HEK293 (cell line): ENCODE measurements at regions not wholly inside any gene's neighbourhood (a gene's known extent, or its start where the extent isn't known, plus 50 kb on each side); places are given as distances from the start of the nearest gene placed in this dataset.

Experiments
- CTCF ChIA-PET: fragments of 350-600 bp; formaldehyde crosslinking; extraction: SDS; loops from one replicate; lab custom pipeline; 2021; ENCODE audit warnings: antibody characterized with exemption; lab: Yijun Ruan, JAX
- POLR2A ChIA-PET: fragments of 300-600 bp; formaldehyde crosslinking; extraction: SDS; loops from one replicate; lab custom pipeline; 2020; ENCODE audit warnings: antibody characterized with exemption, inconsistent platforms; lab: Yijun Ruan, JAX
- H3K27ac ChIP-seq: fragments of 200-500 bp; sonication (Bioruptor generic); 2 replicates; pipeline ENCODE4 v1.5.1; 2014; ENCODE audit warnings: low read depth, low read length, control low read depth, inconsistent platforms; ENCODE audit errors: extremely low read depth
- H3K36me3 ChIP-seq, 2 experiments: fragments of 200-500 bp in 1 of 2; sonication (Bioruptor generic) in 1 of 2; 1 replicate in 1 of 2; 2 replicates in 1 of 2; pipeline ENCODE4 v1.5.1; 2014 to 2017; ENCODE audit warnings: inconsistent platforms in 2 of 2, low read length in 2 of 2; ENCODE audit not compliant: control insufficient read depth in 2 of 2, insufficient read depth in 1 of 2
- H3K4me1 ChIP-seq: fragments of 200-500 bp; sonication (Bioruptor generic); 2 replicates; pipeline ENCODE4 v1.5.1; 2014; ENCODE audit warnings: mild to moderate bottlenecking, low read length, inconsistent platforms; ENCODE audit not compliant: control insufficient read depth, insufficient read depth
- H3K4me3 ChIP-seq: 2 replicates; pipeline ENCODE4 v1.5.1; 2011; ENCODE audit warnings: low read depth, mild to moderate bottlenecking, control low read depth, low read length, moderate library complexity
- H3K9me3 ChIP-seq: fragments of 200-500 bp; sonication (Bioruptor generic); 2 replicates; pipeline ENCODE4 v1.5.1; 2014; ENCODE audit warnings: low read depth, low read length, inconsistent platforms; ENCODE audit not compliant: control insufficient read depth, insufficient read depth
- BCL11B ChIP-seq: fragments of 450-650 bp; formaldehyde crosslinking; IDR thresholded peaks from 2 replicates; pipeline ENCODE4 v1.5.1; 2016; ENCODE audit warnings: low read depth, missing biosample characterization, missing genetic modification characterization
- EGR2 ChIP-seq: fragments of 450-650 bp; formaldehyde crosslinking; IDR thresholded peaks from 2 replicates; pipeline ENCODE4 v1.5.1; 2016; ENCODE audit warnings: low read depth, missing biosample characterization, missing genetic modification characterization
- ELK4 ChIP-seq: IDR thresholded peaks from 2 replicates; pipeline ENCODE4 v1.6.1; 2011; ENCODE audit warnings: mild to moderate bottlenecking, low read depth, low read length, borderline replicate concordance
- HIC1 ChIP-seq: fragments of 450-650 bp; formaldehyde crosslinking; IDR thresholded peaks from 2 replicates; pipeline ENCODE4 v1.5.1; 2016; ENCODE audit warnings: missing biosample characterization, missing genetic modification characterization
- KLF1 ChIP-seq: fragments of 450-650 bp; formaldehyde crosslinking; IDR thresholded peaks from 2 replicates; pipeline ENCODE4 v1.5.1; 2016; ENCODE audit warnings: missing biosample characterization, missing genetic modification characterization
- KLF7 ChIP-seq: fragments of 450-650 bp; formaldehyde crosslinking; IDR thresholded peaks from 2 replicates; pipeline ENCODE4 v1.5.1; 2016; ENCODE audit warnings: missing biosample characterization, missing genetic modification characterization, borderline replicate concordance
- KLF8 ChIP-seq: fragments of 450-650 bp; formaldehyde crosslinking; IDR thresholded peaks from 2 replicates; pipeline ENCODE4 v1.5.1; 2016; ENCODE audit warnings: missing biosample characterization, missing genetic modification characterization
- ZBTB6 ChIP-seq: fragments of 450-650 bp; formaldehyde crosslinking; IDR thresholded peaks from 2 replicates; pipeline ENCODE4 v1.5.1; 2017; ENCODE audit warnings: missing biosample characterization, missing genetic modification characterization
- ZFHX2 ChIP-seq: fragments of 450-650 bp; formaldehyde crosslinking; conservative IDR thresholded peaks from 2 replicates; pipeline ENCODE4 v1.5.1; 2016; ENCODE audit warnings: missing biosample characterization, missing genetic modification characterization
- ZNF133 ChIP-seq: fragments of 450-650 bp; formaldehyde crosslinking; IDR thresholded peaks from 2 replicates; pipeline ENCODE4 v1.5.1; 2016; ENCODE audit warnings: missing biosample characterization, missing genetic modification characterization
- ZNF140 ChIP-seq: fragments of 450-650 bp; formaldehyde crosslinking; IDR thresholded peaks from 2 replicates; pipeline ENCODE4 v1.5.1; 2016; ENCODE audit warnings: missing biosample characterization, missing genetic modification characterization
- ZNF202 ChIP-seq: fragments of 450-650 bp; formaldehyde crosslinking; IDR thresholded peaks from 2 replicates; pipeline ENCODE4 v1.5.1; 2016; ENCODE audit warnings: missing biosample characterization, missing genetic modification characterization, borderline replicate concordance
- ZNF280D ChIP-seq: fragments of 450-650 bp; formaldehyde crosslinking; IDR thresholded peaks from 2 replicates; pipeline ENCODE4 v1.5.1; 2016; ENCODE audit warnings: missing biosample characterization, missing genetic modification characterization
- ZNF302 ChIP-seq: fragments of 450-650 bp; formaldehyde crosslinking; IDR thresholded peaks from 2 replicates; pipeline ENCODE4 v1.5.1; 2016; ENCODE audit warnings: missing biosample characterization, missing genetic modification characterization, low read depth
- ZNF366 ChIP-seq: fragments of 450-650 bp; formaldehyde crosslinking; conservative IDR thresholded peaks from 2 replicates; pipeline ENCODE4 v1.5.1; 2016; ENCODE audit warnings: missing biosample characterization, missing genetic modification characterization
- ZNF626 ChIP-seq: fragments of 450-650 bp; sonication (Bioruptor Pico); formaldehyde crosslinking; IDR thresholded peaks from 2 replicates; pipeline ENCODE4 v1.5.1; 2018; ENCODE audit warnings: missing biosample characterization, missing genetic modification characterization, inconsistent platforms
- ZNF654 ChIP-seq: fragments of 450-650 bp; formaldehyde crosslinking; IDR thresholded peaks from 2 replicates; pipeline ENCODE4 v1.5.1; 2016; ENCODE audit warnings: low read depth, missing biosample characterization, missing genetic modification characterization
- ZNF704 ChIP-seq: fragments of 450-650 bp; formaldehyde crosslinking; IDR thresholded peaks from 2 replicates; pipeline ENCODE4 v1.5.1; 2016; ENCODE audit warnings: missing biosample characterization, missing genetic modification characterization
- ZNF792 ChIP-seq: fragments of 450-650 bp; formaldehyde crosslinking; IDR thresholded peaks from 2 replicates; pipeline ENCODE4 v1.5.1; 2016; ENCODE audit warnings: missing biosample characterization, missing genetic modification characterization

- TF ChIP-seq ZNF280D (tag by site-specific recombination) (no peak), ZNF140 (tag by site-specific recombination) (no peak), ZBTB6 (tag by site-specific recombination) (no peak), KLF7 (tag by site-specific recombination) (no peak), KLF8 (tag by site-specific recombination) (no peak)
Measured at GRCh38 chr4:8725845-8726244, 133.3 kb downstream of the CPZ start (continued).

- ChIA-PET POLR2A (interaction anchor here (0.6 kb wide), 1 partner anchor 9 kb away, joined by 4 read pairs; no protein-coding TSS in a partner anchor), CTCF (no interaction called here)
- TF ChIP-seq EGR2 (tag by site-specific recombination) = peak; percentile 75
- no peak for TF ChIP-seq ZNF792 (tag by site-specific recombination)
- 0 out of 2 replicates have a peak, but pooled peaks have one; percentile 18 for TF ChIP-seq KLF1 (tag by site-specific recombination)
- no peak for TF ChIP-seq ZNF302 (tag by site-specific recombination)
- TF ChIP-seq BCL11B (tag by site-specific recombination) = no peak
- no peak for TF ChIP-seq ELK4
- no peak for TF ChIP-seq ZNF704 (tag by site-specific recombination)
- peak; percentile 78 for TF ChIP-seq ZFHX2 (tag by site-specific recombination)
- TF ChIP-seq ZNF654 (tag by site-specific recombination) = no peak
- no peak for TF ChIP-seq ZNF133 (tag by site-specific recombination)
- TF ChIP-seq ZNF202 (tag by site-specific recombination) = no peak
- no peak for TF ChIP-seq HIC1 (tag by site-specific recombination)
- no peak for TF ChIP-seq ZNF626
- no peak for TF ChIP-seq ZNF366 (tag by site-specific recombination)
Measured at GRCh38 chr4:8725071-8725841, 132.7 kb downstream of the CPZ start.

More at GRCh38 chr4:8725071-8725841, 132.7 kb downstream of the CPZ start:
- Histone ChIP-seq H3K4me3 (no peak overlapping the region), H3K27ac (no peak overlapping the region), H3K9me3 (no peaks in the 10 kb centered on the region), H3K4me1 (no peaks in the 10 kb centered on the region), H3K36me3 (no peaks in the 10 kb centered on the region)
